GM18858 (cell line): ENCODE measurements at regions not wholly inside any gene's neighbourhood (a gene's known extent, or its start where the extent isn't known, plus 50 kb on each side); places are given as distances from the start of the nearest gene placed in this dataset.

Experiments
- ATAC-seq: cut with Tn5 transposase; IDR thresholded peaks from one replicate; pipeline ENCODE4 v1.9.1; 2021; ENCODE audit not compliant: unreplicated experiment

DNA sequence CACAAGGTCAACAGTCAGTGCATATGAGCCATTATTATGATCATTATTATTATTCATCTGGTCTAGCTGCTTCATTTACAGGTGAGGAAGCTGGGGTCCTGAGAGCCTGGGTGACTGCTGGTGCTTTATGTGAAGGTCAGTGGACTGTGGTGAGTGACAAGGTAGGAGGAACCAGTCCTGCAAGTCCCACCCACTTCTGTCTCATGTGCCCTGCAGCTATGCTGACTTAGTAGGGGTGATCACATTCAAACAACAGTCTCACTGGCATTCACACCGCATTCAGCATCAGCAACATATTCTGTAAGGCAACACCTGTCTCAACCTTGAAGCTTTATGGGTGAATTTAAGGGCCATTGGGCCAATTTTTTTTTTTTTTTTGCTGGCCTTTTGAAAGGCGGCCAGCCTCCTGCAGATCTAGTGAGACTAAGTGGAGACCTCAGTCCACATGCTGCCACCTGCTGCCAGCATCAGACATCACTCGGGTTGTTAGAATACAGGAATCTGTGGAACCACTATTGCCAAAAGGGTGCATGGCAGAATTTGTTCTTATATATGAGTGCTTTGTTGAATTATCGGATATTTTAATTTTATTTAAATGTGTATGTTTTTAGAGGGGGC lies 59.9 kb upstream of the CACNA1E start:
- ATAC-seq = no peak

DNA sequence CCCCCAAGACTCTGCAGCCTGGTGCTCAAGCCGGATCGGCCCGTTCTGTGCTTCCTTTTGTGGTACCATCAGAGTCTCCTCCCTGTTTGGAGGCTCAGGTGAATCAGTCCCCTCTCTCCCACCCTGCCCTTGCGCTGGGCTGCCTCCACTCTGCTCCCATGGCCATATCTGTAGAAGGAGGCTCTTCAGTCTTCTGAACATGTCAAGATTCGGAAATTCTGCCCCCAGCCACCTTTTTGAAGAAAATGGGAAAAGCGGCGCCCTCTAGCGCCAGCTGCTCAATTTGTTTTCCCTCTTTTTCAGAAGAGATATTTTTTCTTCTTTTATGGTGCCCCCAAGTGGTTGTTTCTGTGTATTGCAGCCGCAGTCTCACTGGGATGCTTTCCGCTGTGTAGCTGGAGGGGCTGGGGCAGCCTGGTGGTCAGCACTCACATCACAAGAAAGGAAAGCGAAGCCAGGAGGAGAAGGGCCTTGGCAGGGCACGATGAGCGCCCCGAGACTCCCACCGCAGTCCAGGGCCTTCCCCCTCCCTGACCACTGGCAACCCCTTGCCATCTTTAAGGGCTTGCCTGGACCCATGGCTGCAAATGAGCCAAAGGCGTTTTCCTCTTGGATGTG lies 58.4 kb upstream of the CACNA1E start:
- no peak for ATAC-seq

DNA sequence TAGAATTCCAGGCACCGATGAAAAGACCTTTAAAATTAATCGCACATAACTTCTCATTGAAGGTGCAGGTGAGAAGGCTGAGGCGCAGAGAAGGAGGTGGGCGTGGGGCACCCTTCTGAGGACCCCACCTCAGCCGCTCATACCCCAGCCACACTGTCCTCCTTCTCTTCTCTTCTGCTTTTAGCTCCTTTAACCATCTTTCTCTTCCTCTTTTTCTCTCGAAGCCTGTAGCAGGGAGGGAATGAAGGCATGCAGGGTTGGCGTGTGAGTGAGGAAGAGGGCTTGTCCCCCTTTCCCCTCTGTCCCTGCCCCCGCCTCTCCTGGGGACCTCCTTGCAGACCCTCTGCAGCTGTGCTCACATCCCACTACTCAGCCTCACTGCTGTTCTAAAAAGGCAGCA lies 57.8 kb upstream of the CACNA1E start:
- ATAC-seq = no peak

DNA sequence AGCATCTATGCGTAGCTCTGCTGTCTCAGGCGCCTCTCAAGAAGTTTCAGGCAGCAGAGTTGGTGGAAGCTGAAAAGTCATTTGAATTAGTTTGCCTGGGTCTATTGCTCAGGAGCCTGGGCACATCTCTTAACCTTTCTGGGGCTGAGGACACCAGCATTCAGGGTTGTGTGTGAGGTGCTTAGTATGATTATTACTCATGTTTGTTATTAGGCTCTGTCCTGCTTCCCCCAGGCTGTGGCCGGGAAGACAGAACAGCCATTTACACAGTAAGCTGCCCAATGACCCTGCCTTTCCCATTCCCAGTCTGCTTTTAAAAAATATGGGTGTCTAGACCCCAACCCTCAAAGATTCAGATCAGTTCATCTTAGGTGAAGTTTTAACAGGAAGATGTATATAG lies 53.9 kb upstream of the CACNA1E start:
- ATAC-seq = no peak

DNA sequence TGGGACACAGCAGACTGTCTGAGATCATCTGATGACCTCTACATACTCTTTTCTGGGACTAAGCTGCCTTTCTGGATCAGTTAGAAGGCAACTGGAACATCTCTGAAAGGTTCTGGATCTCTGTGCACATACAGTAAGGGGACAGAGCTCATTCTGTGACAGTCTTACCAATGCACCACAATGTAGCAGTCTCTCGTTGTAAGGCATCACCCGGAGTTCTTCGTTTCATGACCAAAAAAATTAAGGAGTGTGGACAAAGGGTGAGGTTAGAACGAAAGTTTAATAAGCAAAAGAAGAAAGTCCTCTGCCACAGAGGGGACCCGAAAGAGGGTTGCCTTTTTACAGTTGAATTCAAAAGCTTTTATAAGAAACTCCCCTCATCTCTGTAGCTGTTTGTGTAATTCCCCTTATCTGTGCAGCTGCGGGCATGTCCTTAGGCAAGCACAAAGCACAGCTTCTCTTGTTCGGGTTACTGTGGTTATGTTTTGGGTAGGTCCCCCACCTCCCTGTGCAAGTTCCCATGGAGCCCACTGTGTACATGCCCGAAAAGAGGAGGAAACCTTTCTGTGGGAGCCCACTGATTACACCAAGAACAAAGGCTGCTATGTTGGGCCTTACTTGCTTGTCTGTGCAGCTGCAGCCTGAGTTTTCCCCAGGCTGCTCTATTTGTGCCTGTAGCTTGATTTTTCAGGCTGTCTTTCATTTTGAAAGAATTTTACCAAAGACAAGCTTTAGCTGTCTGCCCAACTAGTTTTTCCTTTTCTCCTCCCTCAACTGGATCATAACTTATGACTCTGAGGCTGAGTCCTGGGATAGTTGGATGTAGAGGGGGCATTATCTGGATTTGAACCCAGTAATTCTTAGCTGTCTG lies 53.1 kb upstream of the CACNA1E start:
- ATAC-seq = peak; percentile 74
